NCI-H748 (cell line): ENCODE measurements at regions not wholly inside any gene's neighbourhood (a gene's known extent, or its start where the extent isn't known, plus 50 kb on each side); places are given as distances from the start of the nearest gene placed in this dataset.
"Not testable (repeated sequence)": the region's sequence is repeated elsewhere in the genome, so short reads cannot be mapped to it uniquely, and the experiment has no call there.

Source experiments
- DNase-seq: peaks from one replicate; lab custom pipeline; 2025; ENCODE audit not compliant: unreplicated experiment; lab: John Stamatoyannopoulos, UW

DNA sequence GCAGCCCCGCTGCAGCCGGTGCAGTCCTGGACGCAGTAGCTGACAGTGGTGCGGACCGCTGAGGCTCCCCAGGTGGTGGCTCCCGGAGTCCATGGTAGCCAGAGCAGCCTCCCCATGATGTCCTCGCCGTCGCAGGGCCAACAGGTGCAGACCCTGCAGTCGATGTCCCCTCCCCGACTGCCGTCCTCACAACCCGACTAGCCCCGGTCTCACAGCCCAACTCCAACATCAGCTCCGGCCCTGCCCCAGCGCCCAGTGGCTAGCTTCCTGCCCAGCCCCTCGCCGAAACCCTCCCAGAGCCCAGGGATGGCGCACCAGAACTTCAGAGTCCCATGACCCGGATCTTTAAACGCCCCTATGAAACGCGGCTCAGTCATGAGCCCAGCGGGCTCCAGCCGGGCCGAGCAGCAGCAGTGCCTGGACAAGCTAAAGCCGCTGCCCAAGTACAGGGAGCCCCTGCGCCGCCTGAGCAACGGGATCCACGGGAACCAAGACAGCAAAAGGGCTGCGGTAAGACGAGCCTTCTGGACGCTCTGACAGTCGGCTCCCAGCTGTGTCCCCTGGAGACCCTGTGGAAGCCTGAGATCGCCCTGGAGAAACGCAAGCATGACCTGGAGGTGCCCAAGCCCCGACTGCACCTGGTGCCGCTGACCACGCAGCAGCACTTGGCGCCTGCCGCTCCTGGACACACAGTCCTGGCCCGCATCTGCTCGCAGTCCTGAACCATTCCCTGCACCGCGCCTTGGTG lies 53.8 kb upstream of the TUBA3E start:
- DNase-seq: no peak

DNA sequence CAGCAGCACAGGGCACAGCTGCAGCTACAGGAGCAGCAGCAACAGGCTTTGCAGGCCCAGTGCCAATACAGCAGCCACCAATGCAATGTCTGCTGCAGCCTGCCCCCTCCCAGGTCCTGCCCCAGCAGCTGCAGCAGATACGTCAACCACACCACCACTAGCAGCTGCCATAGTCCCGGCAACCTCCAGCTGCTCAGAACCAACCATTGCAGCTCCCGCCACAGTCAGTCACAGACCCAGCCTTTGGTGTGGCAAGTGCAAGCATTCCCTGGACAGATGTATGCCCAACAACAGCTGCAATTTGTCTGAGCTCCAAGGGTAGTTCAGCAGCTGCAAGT lies 53.3 kb upstream of the TUBA3E start:
- peak; percentile 14 for DNase-seq

DNA sequence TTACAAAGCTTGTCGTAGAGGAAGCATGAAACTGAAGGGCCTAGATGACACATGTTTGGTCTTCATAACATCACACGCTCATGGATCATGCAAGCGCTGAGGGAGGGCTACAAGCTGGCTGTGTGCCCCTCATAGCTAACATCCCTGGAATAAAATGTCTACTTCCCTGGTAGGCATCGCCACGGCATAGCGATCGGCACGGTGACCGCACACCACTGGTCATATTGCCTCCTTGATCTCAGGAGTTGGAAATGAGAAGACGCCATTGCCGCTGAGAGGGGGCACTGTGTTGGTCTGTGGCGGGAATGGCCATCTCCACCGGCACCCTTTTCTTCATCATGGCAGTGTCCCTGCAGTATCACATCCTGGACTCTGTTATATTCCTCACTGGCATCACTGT lies 50.1 kb upstream of the TUBA3E start:
- not testable (repeated sequence) for DNase-seq
